T-helper 17 cell (primary cell): ENCODE measurements at regions not wholly inside any gene's neighbourhood (a gene's known extent, or its start where the extent isn't known, plus 50 kb on each side); places are given as distances from the start of the nearest gene placed in this dataset.

Source experiments
- ATAC-seq: fragments of 150-1000 bp; cut with Tn5 transposase; 2 replicates; pipeline ENCODE4 v1.10.0; 2021; ENCODE audit warnings: mild to moderate bottlenecking, moderate library complexity
- DNase-seq, 3 donors: peaks; one replicate each; pipeline versions ENCODE4 v3.0.0 to v3.0.0-alpha.2; 2020 to 2021
- H3K9me3 ChIP-seq: one replicate; pipeline ENCODE4 v1.7.0; 2013; ENCODE audit warnings: low read length, mild to moderate bottlenecking; ENCODE audit not compliant: control insufficient read depth, poor library complexity, severe bottlenecking
- H3K27ac Mint-ChIP-seq: one replicate; pipeline ENCODE4 v1.8.0; 2022; ENCODE audit warnings: mild to moderate bottlenecking, moderate library complexity, mixed read lengths
- H3K27me3 Mint-ChIP-seq: one replicate; pipeline ENCODE4 v1.8.0; 2022; ENCODE audit warnings: mixed read lengths
- H3K36me3 Mint-ChIP-seq: one replicate; pipeline ENCODE4 v1.8.0; 2022; ENCODE audit warnings: low read depth, mixed read lengths
- H3K4me1 Mint-ChIP-seq: one replicate; pipeline ENCODE4 v1.8.0; 2022; ENCODE audit warnings: mild to moderate bottlenecking, mixed read lengths
- H3K4me3 Mint-ChIP-seq: one replicate; pipeline ENCODE4 v1.8.0; 2022; ENCODE audit warnings: mild to moderate bottlenecking, moderate library complexity, mixed read lengths

DNA sequence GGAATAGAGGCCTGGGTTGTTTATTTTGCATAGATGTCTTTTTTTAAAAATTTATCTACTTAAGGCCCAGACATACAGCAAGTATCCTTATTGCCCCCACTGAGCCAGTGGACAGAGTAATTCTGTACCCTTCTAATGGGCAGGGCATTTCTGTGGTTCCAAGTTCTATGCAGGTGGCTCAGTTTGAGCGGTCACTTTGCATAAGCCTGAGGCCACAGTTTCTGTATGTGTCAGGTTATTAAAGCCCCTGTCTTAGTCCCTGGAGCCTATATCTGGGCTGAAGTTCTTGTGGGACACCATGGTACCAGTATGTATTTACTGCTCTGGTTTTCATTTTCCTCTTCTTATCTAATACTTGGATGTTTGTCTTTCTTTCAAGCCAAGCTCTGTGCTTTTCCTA is 168.8 kb downstream of the MID1IP1 start:
- no peaks in the 10 kb centered on the region for H3K4me1 Mint-ChIP-seq
- ATAC-seq: no peak
- no peak overlapping the region for H3K4me3 Mint-ChIP-seq
- H3K9me3 ChIP-seq: no peaks in the 10 kb centered on the region
- no peak overlapping the region for H3K27ac Mint-ChIP-seq
- DNase-seq: no peak
- peaks cover 6% of the 10 kb centered on the region for H3K27me3 Mint-ChIP-seq
- H3K36me3 Mint-ChIP-seq: no peaks in the 10 kb centered on the region

DNA sequence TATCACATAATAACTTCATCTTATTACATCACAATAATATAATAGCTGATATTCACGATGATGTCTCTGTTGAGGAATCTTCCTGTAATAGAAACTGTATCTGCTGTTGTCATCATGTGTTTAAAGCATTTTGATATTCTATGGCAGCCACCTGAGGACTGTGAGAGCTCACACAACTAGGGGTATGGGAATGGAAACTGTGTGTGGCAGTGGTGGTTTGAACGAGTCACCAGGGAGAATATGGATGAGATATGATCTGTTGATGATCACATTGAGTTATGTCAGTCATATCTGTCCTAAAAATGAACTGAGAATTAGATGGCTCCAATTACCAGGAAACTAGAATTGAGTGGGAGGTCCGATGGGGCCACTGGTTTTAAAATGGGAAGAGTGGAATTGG is 169.6 kb downstream of the MID1IP1 start:
- DNase-seq (no peak), ATAC-seq (no peak)
- no peaks in the 10 kb centered on the region for H3K4me1 Mint-ChIP-seq
- H3K4me3 Mint-ChIP-seq: no peak overlapping the region
- H3K9me3 ChIP-seq: no peaks in the 10 kb centered on the region
- H3K27ac Mint-ChIP-seq: no peak overlapping the region
- H3K36me3 Mint-ChIP-seq: no peaks in the 10 kb centered on the region
- peaks cover 6% of the 10 kb centered on the region for H3K27me3 Mint-ChIP-seq

DNA sequence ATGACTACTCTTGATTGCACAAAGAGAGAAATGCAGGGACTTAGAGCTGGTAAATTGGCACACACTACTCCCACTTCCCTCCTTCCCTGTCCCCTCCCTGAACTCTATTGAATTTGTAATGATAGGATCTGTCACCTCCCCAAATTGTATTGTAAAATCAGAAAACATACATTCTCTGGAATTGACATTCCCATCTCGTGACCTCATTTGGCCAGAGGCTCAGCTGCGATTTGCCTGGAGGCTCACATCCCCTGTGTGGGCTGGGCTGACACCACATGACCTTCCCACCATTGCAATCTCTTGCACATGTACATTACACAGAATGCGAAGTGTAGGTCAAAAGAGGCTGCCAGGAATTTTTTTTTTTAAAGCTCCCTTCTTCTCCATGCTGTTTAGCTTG is 172.1 kb downstream of the MID1IP1 start:
- Mint-ChIP-seq H3K4me3 (no peak overlapping the region), H3K4me1 (no peaks in the 10 kb centered on the region), H3K27me3 (peaks cover 6% of the 10 kb centered on the region), H3K27ac (no peak overlapping the region), H3K36me3 (no peaks in the 10 kb centered on the region)
- ATAC-seq (no peak), DNase-seq (no peak)
- no peaks in the 10 kb centered on the region for H3K9me3 ChIP-seq

DNA sequence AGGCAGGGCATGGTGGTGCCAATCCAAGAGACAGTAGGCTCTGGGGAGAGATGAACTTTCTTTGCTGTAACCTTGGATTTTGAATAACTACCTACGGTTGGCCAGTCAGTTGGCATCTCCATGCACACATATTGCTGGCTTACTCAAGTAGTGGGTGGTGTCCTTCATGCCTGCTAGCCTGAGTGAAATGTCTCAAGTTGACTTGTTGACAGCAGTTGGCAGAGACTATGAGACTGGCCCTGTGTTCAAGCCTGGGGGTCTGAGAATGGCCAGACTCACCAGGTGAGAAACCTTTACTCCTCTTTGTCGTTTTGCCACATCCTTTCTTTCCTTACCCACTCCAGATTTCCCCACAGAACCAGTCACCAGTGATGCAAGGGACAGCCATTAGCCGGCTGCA is 173.3 kb downstream of the MID1IP1 start:
- Mint-ChIP-seq H3K4me3 (no peak overlapping the region), H3K4me1 (no peaks in the 10 kb centered on the region), H3K27me3 (peaks cover 6% of the 10 kb centered on the region), H3K27ac (no peak overlapping the region), H3K36me3 (no peaks in the 10 kb centered on the region)
- H3K9me3 ChIP-seq: no peaks in the 10 kb centered on the region
- ATAC-seq (no peak), DNase-seq (no peak)

DNA sequence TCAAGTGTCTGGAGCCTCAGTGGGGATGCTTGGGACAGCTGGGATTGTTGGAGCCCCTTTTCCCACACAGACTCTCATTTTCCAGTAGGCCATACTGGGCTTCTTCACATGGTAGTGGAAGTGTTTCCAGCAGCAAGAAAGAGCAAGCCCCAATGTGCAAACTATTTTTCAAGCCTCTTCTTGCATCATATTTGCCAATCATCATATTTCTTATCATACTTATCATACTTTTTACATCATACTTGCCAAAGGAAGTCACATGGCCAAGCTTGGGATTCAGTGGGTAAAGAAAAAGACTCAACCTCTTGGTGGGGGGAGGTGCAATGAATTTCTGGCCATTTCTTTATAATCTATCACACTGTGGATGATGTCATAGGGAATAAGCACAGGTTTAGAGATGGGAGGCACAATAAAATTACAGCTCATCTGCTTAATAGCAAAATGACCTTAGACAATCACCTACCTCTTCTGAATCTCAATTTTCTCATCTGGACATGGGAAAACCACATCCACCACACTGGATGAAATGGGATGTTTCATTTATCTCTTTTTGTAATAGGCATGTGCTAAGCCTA is 174.2 kb downstream of the MID1IP1 start:
- no peaks in the 10 kb centered on the region for H3K9me3 ChIP-seq
- H3K4me3 Mint-ChIP-seq: no peak overlapping the region
- DNase-seq (no peak), ATAC-seq (no peak)
- H3K4me1 Mint-ChIP-seq: no peaks in the 10 kb centered on the region
- H3K36me3 Mint-ChIP-seq: no peaks in the 10 kb centered on the region
- no peak overlapping the region for H3K27ac Mint-ChIP-seq
- peaks cover 6% of the 10 kb centered on the region for H3K27me3 Mint-ChIP-seq

DNA sequence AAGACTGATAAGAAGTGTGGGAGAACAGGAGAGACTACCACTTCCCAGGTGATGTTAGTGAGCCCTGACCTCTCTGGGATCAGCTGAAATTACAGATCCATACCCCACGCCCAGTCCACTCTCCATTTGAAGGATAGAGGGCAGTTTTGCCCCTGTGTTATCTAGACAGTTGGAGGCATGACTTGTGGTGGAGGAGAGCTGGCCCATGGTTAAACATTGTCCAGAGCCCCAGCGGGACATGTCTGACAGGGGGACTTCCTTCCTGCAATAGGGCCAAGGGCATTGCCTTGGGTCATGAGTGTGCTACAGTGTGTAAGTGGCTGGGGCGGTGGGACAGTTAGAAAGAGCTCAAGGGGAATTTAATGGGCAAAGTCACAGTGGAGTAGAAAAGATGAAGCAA is 181.1 kb downstream of the MID1IP1 start:
- H3K9me3 ChIP-seq: no peaks in the 10 kb centered on the region
- ATAC-seq: no peak
- no peaks in the 10 kb centered on the region for H3K4me1 Mint-ChIP-seq
- no peak for DNase-seq
- H3K36me3 Mint-ChIP-seq: no peaks in the 10 kb centered on the region
- H3K27me3 Mint-ChIP-seq: no peaks in the 10 kb centered on the region
- H3K4me3 Mint-ChIP-seq: no peak overlapping the region
- H3K27ac Mint-ChIP-seq: no peak overlapping the region

DNA sequence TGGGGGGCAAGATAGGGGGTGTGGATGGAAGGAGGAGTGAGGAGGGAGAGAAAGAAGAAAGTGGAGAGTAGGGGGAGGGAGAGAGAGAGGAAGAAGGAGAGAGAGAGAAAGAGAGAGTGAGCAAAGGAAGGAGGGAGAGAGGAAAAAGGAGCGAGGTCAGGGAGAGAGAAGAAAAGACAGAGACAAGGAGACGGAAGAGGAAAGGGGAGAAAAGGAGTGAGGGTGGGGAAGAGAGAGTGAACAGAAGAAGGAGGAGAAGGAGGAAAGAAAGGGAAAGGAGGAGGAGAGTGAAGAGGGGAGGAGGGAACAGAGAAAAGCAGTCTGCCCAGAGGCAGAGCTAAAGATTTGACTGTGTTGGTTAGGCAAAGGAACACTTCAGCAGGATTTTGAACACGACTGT is 181.6 kb downstream of the MID1IP1 start:
- Mint-ChIP-seq H3K27me3 (no peaks in the 10 kb centered on the region), H3K4me1 (no peaks in the 10 kb centered on the region), H3K4me3 (no peak overlapping the region), H3K27ac (peak overlapping the region; percentile 34), H3K36me3 (no peaks in the 10 kb centered on the region)
- DNase-seq: no peak
- no peaks in the 10 kb centered on the region for H3K9me3 ChIP-seq
- no peak for ATAC-seq

DNA sequence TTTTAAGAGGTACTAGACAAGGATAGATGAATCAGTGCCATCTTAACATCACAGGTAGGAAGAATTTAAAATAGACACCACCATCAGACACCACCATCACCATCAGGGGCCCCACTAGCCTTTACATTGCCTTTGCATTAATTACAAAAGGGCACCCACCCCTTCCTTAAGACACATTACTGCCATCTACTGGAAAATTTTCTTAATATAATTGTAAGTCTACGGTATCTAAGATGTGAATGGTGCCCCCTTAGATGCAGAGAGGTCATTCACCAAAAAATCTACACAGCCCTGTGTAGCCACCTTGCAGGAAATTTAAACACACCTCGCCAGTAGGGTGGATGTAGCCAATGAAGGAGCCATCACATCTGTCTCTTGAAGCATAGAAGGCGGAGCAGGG is 184.1 kb downstream of the MID1IP1 start:
- Mint-ChIP-seq H3K27ac (no peak overlapping the region), H3K27me3 (no peaks in the 10 kb centered on the region), H3K4me3 (no peak overlapping the region), H3K4me1 (no peaks in the 10 kb centered on the region), H3K36me3 (no peaks in the 10 kb centered on the region)
- DNase-seq: no peak
- no peaks in the 10 kb centered on the region for H3K9me3 ChIP-seq
- ATAC-seq: peak; percentile 50

DNA sequence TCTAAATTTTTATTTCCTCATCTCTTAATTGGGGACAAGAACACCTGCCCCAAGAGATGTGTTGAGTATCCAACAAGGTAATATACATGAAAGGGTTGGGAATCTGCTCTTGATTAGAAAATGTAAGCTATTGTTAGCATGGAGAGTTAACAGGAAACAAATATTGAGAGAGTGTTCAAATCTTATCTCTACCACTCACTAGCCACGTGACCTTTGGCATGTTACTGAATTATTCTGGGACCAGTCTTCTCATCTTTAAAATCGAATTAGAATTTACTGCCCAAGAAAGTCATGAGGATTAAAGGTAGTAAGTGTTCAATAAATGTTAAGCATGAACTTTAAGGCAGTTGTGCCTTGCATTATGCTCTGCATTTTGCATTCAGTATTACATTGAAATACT is 184.7 kb downstream of the MID1IP1 start:
- Mint-ChIP-seq H3K36me3 (no peaks in the 10 kb centered on the region), H3K27ac (no peak overlapping the region), H3K27me3 (no peaks in the 10 kb centered on the region), H3K4me3 (no peak overlapping the region), H3K4me1 (no peaks in the 10 kb centered on the region)
- no peaks in the 10 kb centered on the region for H3K9me3 ChIP-seq
- DNase-seq (no peak), ATAC-seq (no peak)

DNA sequence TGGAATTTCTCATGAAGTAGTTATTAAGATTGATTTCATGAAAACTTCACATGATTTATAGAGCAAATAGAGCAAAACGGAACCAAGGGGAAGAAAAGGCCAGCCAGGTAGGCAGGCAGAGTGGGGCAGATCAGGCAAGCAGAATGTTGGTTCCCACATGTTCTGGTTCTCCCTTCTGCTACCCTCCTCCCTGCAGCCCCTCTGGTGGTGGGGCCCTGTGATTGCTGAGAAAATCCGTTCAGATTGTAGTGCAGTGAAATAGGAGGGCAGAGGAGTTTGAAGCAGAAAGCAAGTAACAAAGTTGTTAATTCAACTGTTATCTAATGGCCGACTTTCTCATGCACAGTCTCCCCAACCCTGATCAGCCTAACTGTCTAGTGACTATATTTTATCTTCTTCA is 185.3 kb downstream of the MID1IP1 start:
- Mint-ChIP-seq H3K4me3 (no peak overlapping the region), H3K27me3 (no peaks in the 10 kb centered on the region), H3K27ac (no peak overlapping the region), H3K4me1 (no peaks in the 10 kb centered on the region), H3K36me3 (no peaks in the 10 kb centered on the region)
- no peak for ATAC-seq
- no peak for DNase-seq
- no peaks in the 10 kb centered on the region for H3K9me3 ChIP-seq

DNA sequence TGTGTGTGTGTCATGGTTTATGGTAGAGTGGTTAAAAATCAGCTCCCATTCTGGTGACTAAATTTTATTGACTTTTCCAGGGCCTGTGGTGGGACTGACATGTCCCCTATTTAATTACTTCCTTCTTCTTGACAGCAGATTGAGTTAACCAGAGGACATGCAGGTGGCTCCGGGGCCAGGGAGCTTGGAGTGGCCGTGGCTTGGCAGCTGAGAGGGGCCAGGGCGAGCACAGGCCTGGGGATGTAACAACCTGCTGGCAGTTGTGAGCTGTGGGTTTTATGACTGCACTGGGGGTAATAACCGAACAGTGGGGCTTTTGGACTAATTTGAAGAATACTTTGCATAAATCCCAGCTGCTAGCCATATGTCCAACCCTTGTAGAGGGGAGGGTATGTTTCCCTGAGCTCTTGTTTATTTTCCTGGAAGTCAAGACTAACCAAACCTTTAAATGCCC is 186.0 kb downstream of the MID1IP1 start:
- Mint-ChIP-seq H3K4me1 (no peaks in the 10 kb centered on the region), H3K27ac (no peak overlapping the region)
- DNase-seq: no peak

DNA sequence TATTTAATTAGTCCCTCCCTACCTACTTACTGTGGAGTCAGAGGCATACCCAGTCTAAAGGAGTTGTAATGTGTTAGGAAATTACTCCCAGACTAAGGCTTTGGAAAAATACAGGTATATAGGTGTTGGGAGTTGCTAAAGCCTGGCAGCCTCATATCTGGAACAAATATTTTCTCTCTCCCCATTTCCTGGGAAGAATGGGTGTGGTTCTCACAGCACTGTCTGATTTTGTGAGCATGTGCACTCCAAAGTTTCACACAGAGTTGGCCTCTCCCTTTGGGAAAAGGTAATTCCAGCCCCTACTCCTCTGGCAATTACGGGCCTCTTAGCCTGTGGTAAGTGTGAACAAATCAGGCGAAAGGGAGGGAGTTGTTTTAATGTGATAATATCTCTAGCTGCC is 187.0 kb downstream of the MID1IP1 start:
- Mint-ChIP-seq H3K27ac (no peak overlapping the region), H3K4me1 (no peaks in the 10 kb centered on the region), H3K27me3 (no peaks in the 10 kb centered on the region), H3K36me3 (no peaks in the 10 kb centered on the region), H3K4me3 (no peak overlapping the region)
- H3K9me3 ChIP-seq: no peaks in the 10 kb centered on the region
- DNase-seq (no peak), ATAC-seq (no peak)

More for the DNA sequence above, 186.0 kb downstream of the MID1IP1 start:
- ATAC-seq: no peak
- no peaks in the 10 kb centered on the region for H3K36me3 Mint-ChIP-seq
- H3K27me3 Mint-ChIP-seq: no peaks in the 10 kb centered on the region
- no peaks in the 10 kb centered on the region for H3K9me3 ChIP-seq
- no peak overlapping the region for H3K4me3 Mint-ChIP-seq

DNA sequence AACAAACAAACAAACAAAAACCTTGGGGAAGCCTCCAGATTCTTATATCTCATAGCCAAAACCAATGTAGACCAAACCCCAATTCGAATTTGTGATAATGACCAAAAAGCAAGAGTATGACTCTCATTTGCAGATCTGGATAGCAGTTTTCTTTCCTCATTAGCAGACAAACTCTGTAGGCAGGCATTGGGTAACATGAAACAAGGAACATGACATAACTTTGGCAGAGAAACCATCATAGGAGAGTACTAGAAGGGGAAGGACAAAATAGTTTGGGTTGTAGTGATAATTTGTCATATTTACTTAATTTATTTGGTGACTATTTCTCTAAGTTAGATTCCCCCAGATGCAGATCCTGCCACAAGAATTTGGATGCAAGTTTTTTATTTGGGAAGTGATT is 187.8 kb downstream of the MID1IP1 start:
- H3K9me3 ChIP-seq: no peaks in the 10 kb centered on the region
- no peak for DNase-seq
- H3K27me3 Mint-ChIP-seq: no peaks in the 10 kb centered on the region
- no peaks in the 10 kb centered on the region for H3K4me1 Mint-ChIP-seq
- H3K4me3 Mint-ChIP-seq: no peak overlapping the region
- H3K36me3 Mint-ChIP-seq: no peaks in the 10 kb centered on the region
- no peak overlapping the region for H3K27ac Mint-ChIP-seq
- no peak for ATAC-seq

DNA sequence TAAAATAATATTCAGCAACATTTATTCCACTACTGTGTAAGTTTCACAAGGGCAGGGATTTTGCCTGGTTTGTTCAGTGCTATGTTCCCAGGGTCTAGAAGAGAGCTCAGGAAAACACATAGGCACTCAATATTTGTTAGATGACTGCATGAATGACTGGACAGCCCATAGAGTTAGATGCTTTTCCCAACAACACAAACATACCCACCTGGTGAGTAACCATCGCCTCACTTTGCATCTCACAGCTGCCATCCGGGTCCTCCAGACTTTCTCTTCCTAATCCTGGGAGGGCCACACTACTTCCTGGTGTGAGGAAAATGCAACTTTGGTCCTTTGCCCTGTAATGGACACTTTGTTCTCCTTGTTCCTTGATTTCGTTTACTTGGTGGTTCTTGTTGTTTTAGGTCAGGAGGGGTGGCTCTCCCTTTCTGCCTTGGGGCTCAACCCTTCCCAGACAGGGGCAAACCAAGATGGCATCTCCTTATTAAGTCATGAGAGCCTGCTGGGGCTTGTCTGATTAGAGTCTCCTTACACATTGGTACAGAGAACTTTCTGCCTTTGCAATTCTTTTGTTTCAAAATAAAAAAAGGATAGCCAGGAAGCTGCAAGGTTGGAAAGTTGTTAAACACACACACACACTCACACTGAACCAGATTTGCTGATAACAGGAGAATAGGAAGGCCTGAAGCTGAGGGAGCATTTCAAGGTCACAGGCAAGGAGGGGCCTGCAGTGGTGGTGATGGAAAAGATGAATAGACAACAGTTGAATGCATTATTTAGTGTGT is 190.6 kb downstream of the MID1IP1 start:
- no peaks in the 10 kb centered on the region for H3K36me3 Mint-ChIP-seq
- H3K4me1 Mint-ChIP-seq: no peaks in the 10 kb centered on the region
- H3K9me3 ChIP-seq: no peaks in the 10 kb centered on the region
- DNase-seq (no peak), ATAC-seq (no peak)
- H3K27me3 Mint-ChIP-seq: no peaks in the 10 kb centered on the region
- no peak overlapping the region for H3K27ac Mint-ChIP-seq
- no peak overlapping the region for H3K4me3 Mint-ChIP-seq
